ENCODE measurements at regions not wholly inside any gene's neighbourhood (a gene's known extent, or its start where the extent isn't known, plus 50 kb on each side); places are given as distances from the start of the nearest gene placed in this dataset.

DNA sequence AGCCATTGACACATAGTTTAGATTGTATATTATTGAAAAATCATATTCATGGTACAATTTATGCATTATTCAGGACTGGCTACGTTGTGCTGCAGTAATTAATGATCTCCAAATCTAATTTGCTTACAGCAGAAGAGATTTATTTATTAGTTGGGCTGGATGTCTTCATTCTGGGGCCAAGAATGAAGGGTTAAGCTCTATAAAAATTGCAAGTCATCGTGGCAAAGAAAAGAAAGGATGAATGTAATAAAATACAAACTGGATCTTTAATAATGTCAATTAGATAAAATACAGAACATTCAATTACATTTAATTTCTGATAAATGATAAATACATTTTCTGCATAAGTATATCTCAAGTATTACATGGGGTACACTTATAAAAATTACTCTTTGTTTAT lies 151.8 kb upstream of the ANO5 start (continued):
- TF ChIP-seq, protein P1, sequence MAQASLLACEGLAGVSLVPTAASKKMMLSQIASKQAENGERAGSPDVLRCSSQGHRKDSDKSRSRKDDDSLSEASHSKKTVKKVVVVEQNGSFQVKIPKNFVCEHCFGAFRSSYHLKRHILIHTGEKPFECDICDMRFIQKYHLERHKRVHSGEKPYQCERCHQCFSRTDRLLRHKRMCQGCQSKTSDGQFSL (CRISPR knock-in tag; IDR thresholded peaks at IDR 0.05), result no peak
- TF ChIP-seq, protein P1 (tag; IDR thresholded peaks at IDR 0.05), result no peak
- no peak for TF ChIP-seq MYC (IDR thresholded peaks at IDR 0.05; ENCODE audit: low read depth, low read length)
- no peak for TF ChIP-seq MYC (CRISPR knock-in tag; IDR thresholded peaks at IDR 0.05; ENCODE audit: borderline replicate concordance, low read depth)
- TF ChIP-seq, protein P2, sequence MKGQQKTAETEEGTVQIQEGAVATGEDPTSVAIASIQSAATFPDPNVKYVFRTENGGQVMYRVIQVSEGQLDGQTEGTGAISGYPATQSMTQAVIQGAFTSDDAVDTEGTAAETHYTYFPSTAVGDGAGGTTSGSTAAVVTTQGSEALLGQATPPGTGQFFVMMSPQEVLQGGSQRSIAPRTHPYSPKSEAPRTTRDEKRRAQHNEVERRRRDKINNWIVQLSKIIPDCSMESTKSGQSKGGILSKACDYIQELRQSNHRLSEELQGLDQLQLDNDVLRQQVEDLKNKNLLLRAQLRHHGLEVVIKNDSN (CRISPR knock-in tag; IDR thresholded peaks at IDR 0.05), result no peak
- TF ChIP-seq PRPF4 (IDR thresholded peaks at IDR 0.05; ENCODE audit: insufficient read depth, low read depth, low read length, poor library complexity, severe bottlenecking), result no peak
- TF ChIP-seq EGR1 (conservative IDR thresholded peaks at IDR 0.05), result no peak
- no peak for TF ChIP-seq SMARCB1 (IDR thresholded peaks at IDR 0.05; ENCODE audit: insufficient read length, low read depth)
- TF ChIP-seq, protein P3, sequence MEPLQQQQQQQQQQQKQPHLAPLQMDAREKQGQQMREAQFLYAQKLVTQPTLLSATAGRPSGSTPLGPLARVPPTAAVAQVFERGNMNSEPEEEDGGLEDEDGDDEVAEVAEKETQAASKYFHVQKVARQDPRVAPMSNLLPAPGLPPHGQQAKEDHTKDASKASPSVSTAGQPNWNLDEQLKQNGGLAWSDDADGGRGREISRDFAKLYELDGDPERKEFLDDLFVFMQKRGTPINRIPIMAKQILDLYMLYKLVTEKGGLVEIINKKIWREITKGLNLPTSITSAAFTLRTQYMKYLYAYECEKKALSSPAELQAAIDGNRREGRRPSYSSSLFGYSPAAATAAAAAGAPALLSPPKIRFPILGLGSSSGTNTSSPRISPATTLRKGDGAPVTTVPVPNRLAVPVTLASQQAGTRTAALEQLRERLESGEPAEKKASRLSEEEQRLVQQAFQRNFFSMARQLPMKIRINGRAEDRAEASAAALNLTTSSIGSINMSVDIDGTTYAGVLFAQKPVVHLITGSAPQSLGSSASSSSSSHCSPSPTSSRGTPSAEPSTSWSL (CRISPR knock-in tag; IDR thresholded peaks at IDR 0.05; ENCODE audit: borderline replicate concordance), result no peak
- no peak for TF ChIP-seq CBFB (CRISPR knock-in tag; IDR thresholded peaks at IDR 0.05)
- TF ChIP-seq ZNF212 (CRISPR knock-in tag; IDR thresholded peaks at IDR 0.05), result no peak
- TF ChIP-seq ZNF57 (CRISPR knock-in tag; IDR thresholded peaks at IDR 0.05), result no peak
- no peak for TF ChIP-seq MIER1 (IDR thresholded peaks at IDR 0.05; ENCODE audit: low read depth)
- no peak for TF ChIP-seq CTBP1 (IDR thresholded peaks at IDR 0.05; ENCODE audit: borderline replicate concordance)
- TF ChIP-seq ETS2 (tag; IDR thresholded peaks at IDR 0.05; ENCODE audit: borderline replicate concordance, poor library complexity, severe bottlenecking), result no peak
